GM23338 (cell line): ENCODE measurements at regions not wholly inside any gene's neighbourhood (a gene's known extent, or its start where the extent isn't known, plus 50 kb on each side); places are given as distances from the start of the nearest gene placed in this dataset.

Experiments used
- ATAC-seq: fragments of 200-7000 bp; cut with Tn5 transposase; 3 replicates; pipeline ENCODE4 v1.9.1; 2020
- DNase-seq: peaks from one replicate; pipeline ENCODE4 v3.0.0-alpha.2; 2015; ENCODE audit warnings: low spot score
- H2AFZ ChIP-seq: fragments of 200-600 bp; sonication (generic); 2 replicates; pipeline ENCODE4 v1.8.0; 2016; ENCODE audit warnings: antibody characterized with exemption, mild to moderate bottlenecking, moderate library complexity
- H3F3A ChIP-seq: fragments of 200-600 bp; sonication (generic); replicated peaks from 2 replicates; pipeline ENCODE4 v1.8.0; 2017; ENCODE audit warnings: antibody characterized with exemption, mixed run types, low read depth
- H3K27ac ChIP-seq: fragments of 200-600 bp; sonication (generic); 2 replicates; pipeline ENCODE4 v1.6.1; 2016; ENCODE audit warnings: low read depth
- H3K27me3 ChIP-seq: fragments of 200-600 bp; sonication (generic); 2 replicates; pipeline ENCODE4 v1.8.0; 2016; ENCODE audit warnings: mild to moderate bottlenecking, mixed run types, moderate library complexity; ENCODE audit not compliant: insufficient read depth
- H3K36me3 ChIP-seq: fragments of 200-600 bp; sonication (generic); 2 replicates; pipeline ENCODE4 v1.8.0; 2016; ENCODE audit warnings: mild to moderate bottlenecking; ENCODE audit not compliant: insufficient read depth
- H3K4me1 ChIP-seq: fragments of 200-600 bp; sonication (generic); 2 replicates; pipeline ENCODE4 v1.8.0; 2016; ENCODE audit warnings: mild to moderate bottlenecking, moderate library complexity; ENCODE audit not compliant: insufficient read depth
- H3K4me2 ChIP-seq: fragments of 200-600 bp; sonication (generic); 2 replicates; pipeline ENCODE4 v1.7.1; 2017; ENCODE audit warnings: mixed run types
- H3K4me3 ChIP-seq: fragments of 200-600 bp; sonication (generic); 2 replicates; pipeline ENCODE4 v1.6.1; 2016; ENCODE audit warnings: mixed run types
- H3K79me2 ChIP-seq: fragments of 200-600 bp; sonication (generic); replicated peaks from 2 replicates; pipeline ENCODE4 v1.8.0; 2017; ENCODE audit warnings: mild to moderate bottlenecking; ENCODE audit not compliant: insufficient read depth
- H3K9me2 ChIP-seq: fragments of 200-600 bp; sonication (generic); 2 replicates; pipeline ENCODE4 v1.8.0; 2017; ENCODE audit not compliant: insufficient read depth
- H4K20me1 ChIP-seq: fragments of 200-600 bp; sonication (generic); replicated peaks from 2 replicates; pipeline ENCODE4 v1.8.0; 2017; ENCODE audit warnings: mild to moderate bottlenecking; ENCODE audit not compliant: insufficient read depth
- H3K27ac Mint-ChIP-seq: 2 replicates; pipeline ENCODE4 v1.8.0; 2020; ENCODE audit warnings: inconsistent platforms, mild to moderate bottlenecking, moderate library complexity, mixed read lengths
- H3K27me3 Mint-ChIP-seq: 3 replicates; pipeline ENCODE4 v1.8.0; 2022; ENCODE audit warnings: low read depth, mild to moderate bottlenecking, moderate library complexity, mixed read lengths, inconsistent platforms; ENCODE audit not compliant: insufficient read depth, poor library complexity
- H3K36me3 Mint-ChIP-seq: 3 replicates; pipeline ENCODE4 v1.8.0; 2021; ENCODE audit warnings: low read depth, mild to moderate bottlenecking, inconsistent platforms, moderate library complexity, mixed read lengths
- H3K4me1 Mint-ChIP-seq: 3 replicates; pipeline ENCODE4 v1.8.0; 2020; ENCODE audit warnings: mild to moderate bottlenecking, inconsistent platforms, mixed read lengths
- H3K4me3 Mint-ChIP-seq: 3 replicates; pipeline ENCODE4 v1.8.0; 2021; ENCODE audit warnings: moderate library complexity, mild to moderate bottlenecking, inconsistent platforms, mixed read lengths
- H3K9me3 Mint-ChIP-seq: 3 replicates; pipeline ENCODE4 v1.8.0; 2020; ENCODE audit warnings: moderate library complexity, mild to moderate bottlenecking, inconsistent platforms, mixed read lengths
- ETS1 ChIP-seq: IDR thresholded peaks from 2 replicates; pipeline ENCODE4 v1.6.1; 2016; ENCODE audit warnings: antibody characterized with exemption
- EZH2 ChIP-seq: fragments of 200-600 bp; sonication (generic); IDR thresholded peaks from one replicate; pipeline ENCODE4 v1.8.0; 2017; ENCODE audit warnings: antibody characterized with exemption, mild to moderate bottlenecking, low read depth; ENCODE audit not compliant: unreplicated experiment
- EZH2phosphoT487 ChIP-seq: fragments of 200-600 bp; sonication (generic); IDR thresholded peaks from one replicate; pipeline ENCODE4 v1.8.1; 2018; ENCODE audit warnings: antibody characterized with exemption; ENCODE audit not compliant: unreplicated experiment
- JUNB ChIP-seq: IDR thresholded peaks from one replicate; pipeline ENCODE4 v1.6.1; 2016; ENCODE audit warnings: antibody characterized with exemption; ENCODE audit not compliant: unreplicated experiment
- ZNF114 ChIP-seq: fragments of 250-450 bp; sonication (Bioruptor Pico); IDR thresholded peaks from 2 replicates; pipeline ENCODE4 v1.5.0; 2020; ENCODE audit warnings: mild to moderate bottlenecking, moderate library complexity
- ZNF462 ChIP-seq: fragments of 250-450 bp; sonication (Bioruptor Pico); IDR thresholded peaks from 2 replicates; pipeline ENCODE4 v1.5.0; 2020; ENCODE audit warnings: mild to moderate bottlenecking, moderate library complexity

GRCh38 chr16:86240716-86241363 is 269.5 kb upstream of the FOXF1 start (continued):
- no peak for TF ChIP-seq ZNF462

GRCh38 chr16:86241681-86242080 is 268.6 kb upstream of the FOXF1 start:
- DNase-seq = peak; percentile 17
- no peak for ATAC-seq
- H3K27ac Mint-ChIP-seq = no peak overlapping the region

More at GRCh38 chr16:86241681-86242080, 268.6 kb upstream of the FOXF1 start:
- Histone ChIP-seq H3K9me2 (no peaks in the 10 kb centered on the region), H3F3A (no peaks in the 10 kb centered on the region), H3K36me3 (no peaks in the 10 kb centered on the region), H3K4me2 (no peak overlapping the region), H3K4me1 (peaks cover 19% of the 10 kb centered on the region), H3K4me3 (no peak overlapping the region), H2AFZ (no peak overlapping the region), H3K79me2 (no peaks in the 10 kb centered on the region), H3K27ac (no peak overlapping the region), H4K20me1 (no peaks in the 10 kb centered on the region), H3K27me3 (no peaks in the 10 kb centered on the region)
- Mint-ChIP-seq H3K4me1 (peaks cover 34% of the 10 kb centered on the region), H3K36me3 (peaks cover 4% of the 10 kb centered on the region), H3K4me3 (no peak overlapping the region), H3K9me3 (peaks cover 4% of the 10 kb centered on the region; the same call in 2 of the 3 replicates), H3K27me3 (peaks cover 14% of the 10 kb centered on the region)
- TF ChIP-seq ETS1 (no peak), EZH2 (no peak), ZNF114 (CRISPR knock-in tag) (no peak), JUNB (no peak), EZH2phosphoT487 (no peak)
